IMR-90 (cell line): ENCODE measurements at regions not wholly inside any gene's neighbourhood (a gene's known extent, or its start where the extent isn't known, plus 50 kb on each side); places are given as distances from the start of the nearest gene placed in this dataset.
A peak's percentile ranks its signal among the peaks of the same experiment; 100 is the strongest.

ENCODE experiments used
- ATAC-seq: fragments of 200-7000 bp; cut with Tn5 transposase; 2 replicates; pipeline ENCODE4 v1.9.1; 2020; ENCODE audit warnings: low read depth, mild to moderate bottlenecking, moderate library complexity
- BruUV-seq: library from RNA; stranded (reverse); fragments of 400-500 nt; replicated peaks from 2 replicates; lab custom pipeline; 2021; lab: Mats Ljungman, UMichigan
- CTCF ChIA-PET: fragments of 300-600 bp; formaldehyde crosslinking; extraction: SDS; loops from one replicate; lab custom pipeline; 2021; ENCODE audit warnings: antibody characterized with exemption; lab: Yijun Ruan, JAX
- POLR2A ChIA-PET: fragments of 300-600 bp; sonication (Branson Sonifier 250); formaldehyde crosslinking; loops from one replicate; lab custom pipeline; 2022; ENCODE audit warnings: antibody characterized with exemption; ENCODE audit not compliant: unreplicated experiment; lab: Charles Lee
- DNase-seq: peaks from one replicate; pipeline ENCODE4 v3.0.0; 2013
- H2AFZ ChIP-seq: replicated peaks from 2 replicates; pipeline ENCODE3; 2013; ENCODE audit warnings: low read length, mild to moderate bottlenecking; ENCODE audit not compliant: poor library complexity
- H2AK5ac ChIP-seq: 2 replicates; pipeline ENCODE4 v1.6.1; 2013; ENCODE audit warnings: low read depth, low read length, inconsistent platforms
- H2AK9ac ChIP-seq: replicated peaks from 2 replicates; pipeline ENCODE3; 2013; ENCODE audit warnings: mild to moderate bottlenecking, low read depth, low read length, moderate library complexity; ENCODE audit not compliant: poor library complexity
- H2BK120ac ChIP-seq: 2 replicates; pipeline ENCODE4 v1.6.1; 2013; ENCODE audit warnings: low read depth, low read length, inconsistent platforms
- H2BK15ac ChIP-seq: 3 replicates; pipeline ENCODE4 v1.6.1; 2013; ENCODE audit warnings: low read depth, low read length, inconsistent platforms
- H2BK20ac ChIP-seq: 2 replicates; pipeline ENCODE4 v1.6.1; 2013; ENCODE audit warnings: low read depth, mild to moderate bottlenecking, inconsistent platforms, low read length, moderate library complexity
- H2BK5ac ChIP-seq: 2 replicates; pipeline ENCODE4 v1.6.1; 2013; ENCODE audit warnings: mild to moderate bottlenecking, low read depth, low read length, inconsistent platforms; ENCODE audit not compliant: poor library complexity, severe bottlenecking
- H3K14ac ChIP-seq: replicated peaks from 2 replicates; pipeline ENCODE4 v1.6.1; 2013; ENCODE audit warnings: low read depth, low read length, inconsistent platforms
- H3K18ac ChIP-seq: 2 replicates; pipeline ENCODE4 v1.6.1; 2013; ENCODE audit warnings: low read depth, low read length, control low read depth
- H3K23ac ChIP-seq: 2 replicates; pipeline ENCODE4 v1.6.1; 2013; ENCODE audit warnings: low read depth, low read length, inconsistent platforms
- H3K27ac ChIP-seq: 2 replicates; pipeline ENCODE4 v1.5.1; 2013; ENCODE audit warnings: mild to moderate bottlenecking, control low read depth, low read length; ENCODE audit not compliant: insufficient read depth
- H3K27me3 ChIP-seq: 2 replicates; pipeline ENCODE4 v1.6.1; 2013; ENCODE audit warnings: low read length; ENCODE audit not compliant: control insufficient read depth, insufficient read depth
- H3K36me3 ChIP-seq: 2 replicates; pipeline ENCODE4 v1.6.1; 2013; ENCODE audit warnings: low read length, mixed read lengths; ENCODE audit not compliant: control insufficient read depth, insufficient read depth
- H3K4ac ChIP-seq: 2 replicates; pipeline ENCODE4 v1.6.1; 2013; ENCODE audit warnings: low read depth, low read length, inconsistent platforms
- H3K4me1 ChIP-seq: 2 replicates; pipeline ENCODE4 v1.6.1; 2013; ENCODE audit warnings: low read length, mixed read lengths; ENCODE audit not compliant: control insufficient read depth, insufficient read depth
- H3K4me2 ChIP-seq: 2 replicates; pipeline ENCODE4 v1.6.1; 2013; ENCODE audit warnings: low read depth, mild to moderate bottlenecking, control low read depth, low read length, moderate library complexity
- H3K4me3 ChIP-seq: 2 replicates; pipeline ENCODE4 v1.5.1; 2013; ENCODE audit warnings: low read depth, mild to moderate bottlenecking, control low read depth, low read length, moderate library complexity; ENCODE audit not compliant: insufficient read depth
- H3K56ac ChIP-seq: 2 replicates; pipeline ENCODE4 v1.6.1; 2013; ENCODE audit warnings: low read length, inconsistent platforms; ENCODE audit not compliant: insufficient read depth; ENCODE audit errors: extremely low read depth
- H3K79me1 ChIP-seq, 2 experiments: 2 replicates each; pipeline ENCODE4 v1.6.1; 2013; ENCODE audit warnings: low read length in 2 of 2, inconsistent platforms in 1 of 2, low read depth in 1 of 2
- H3K9ac ChIP-seq: 2 replicates; pipeline ENCODE4 v1.6.1; 2013; ENCODE audit warnings: low read depth, low read length, control low read depth
- H3K9me1 ChIP-seq: 2 replicates; pipeline ENCODE4 v1.6.1; 2013; ENCODE audit warnings: low read length, inconsistent platforms; ENCODE audit not compliant: insufficient read depth
- H3K9me3 ChIP-seq: 2 replicates; pipeline ENCODE4 v1.6.1; 2013; ENCODE audit warnings: low read length; ENCODE audit not compliant: control insufficient read depth, insufficient read depth
- H4K20me1 ChIP-seq: 2 replicates; pipeline ENCODE4 v1.6.1; 2013; ENCODE audit warnings: low read length, inconsistent platforms; ENCODE audit not compliant: insufficient read depth
- H4K5ac ChIP-seq: 2 replicates; pipeline ENCODE4 v1.6.1; 2013; ENCODE audit warnings: mild to moderate bottlenecking, low read depth, low read length, control low read depth
- H4K8ac ChIP-seq, 2 experiments: 2 replicates each; pipeline ENCODE4 v1.6.1; 2013; ENCODE audit warnings: low read depth in 2 of 2, low read length in 2 of 2, control low read depth in 1 of 2, inconsistent platforms in 1 of 2
- H4K91ac ChIP-seq: 2 replicates; pipeline ENCODE4 v1.6.1; 2013; ENCODE audit warnings: low read depth, low read length, inconsistent platforms; ENCODE audit not compliant: insufficient read depth
- BHLHE40 ChIP-seq: fragments of 150-350 bp; IDR thresholded peaks from 2 replicates; pipeline ENCODE4 v1.6.1; 2016; ENCODE audit warnings: mild to moderate bottlenecking, low read depth, low read length
- CHD1 ChIP-seq: IDR thresholded peaks from 2 replicates; pipeline ENCODE4 v1.6.1; 2012; ENCODE audit warnings: low read depth, low read length, improper control_type of control experiment
- CTCF ChIP-seq: conservative IDR thresholded peaks from 2 replicates; pipeline ENCODE4 v1.5.1; 2012; ENCODE audit warnings: mild to moderate bottlenecking, low read depth, low read length, improper control_type of control experiment
- ELK1 ChIP-seq: fragments of 150-350 bp; IDR thresholded peaks from 2 replicates; pipeline ENCODE4 v1.6.1; 2016; ENCODE audit warnings: low read depth, mild to moderate bottlenecking, low read length, moderate library complexity, borderline replicate concordance
- FOS ChIP-seq: fragments of 150-350 bp; IDR thresholded peaks from 2 replicates; pipeline ENCODE4 v1.6.1; 2016; ENCODE audit warnings: low read depth, low read length
- MAFK ChIP-seq: IDR thresholded peaks from 2 replicates; pipeline ENCODE4 v1.6.1; 2012; ENCODE audit warnings: low read depth, low read length, improper control_type of control experiment
- MAZ ChIP-seq: IDR thresholded peaks from 2 replicates; pipeline ENCODE4 v1.6.1; 2012; ENCODE audit warnings: low read depth, mild to moderate bottlenecking, low read length, improper control_type of control experiment, moderate library complexity, borderline replicate concordance
- MXI1 ChIP-seq: IDR thresholded peaks from 2 replicates; pipeline ENCODE4 v1.6.1; 2012; ENCODE audit warnings: low read depth, mild to moderate bottlenecking, low read length, moderate library complexity, borderline replicate concordance
- NFE2L2 ChIP-seq: fragments of 150-350 bp; IDR thresholded peaks from 2 replicates; pipeline ENCODE4 v1.6.1; 2016; ENCODE audit warnings: low read depth, mild to moderate bottlenecking, low read length
- POLR2A ChIP-seq: IDR thresholded peaks from 2 replicates; pipeline ENCODE4 v1.6.1; 2012; ENCODE audit warnings: mild to moderate bottlenecking, low read depth, low read length
- RAD21 ChIP-seq: IDR thresholded peaks from 2 replicates; pipeline ENCODE4 v1.6.1; 2012; ENCODE audit warnings: low read length, improper control_type of control experiment
- RCOR1 ChIP-seq: IDR thresholded peaks from 2 replicates; pipeline ENCODE4 v1.6.1; 2012; ENCODE audit warnings: mild to moderate bottlenecking, low read length, improper control_type of control experiment; ENCODE audit not compliant: insufficient replicate concordance
- RFX5 ChIP-seq: IDR thresholded peaks from 2 replicates; pipeline ENCODE4 v1.8.0; 2012; ENCODE audit warnings: low read depth, mild to moderate bottlenecking, low read length, moderate library complexity
- SMC3 ChIP-seq: fragments of 150-350 bp; IDR thresholded peaks from 2 replicates; pipeline ENCODE4 v1.6.1; 2016; ENCODE audit warnings: low read depth, mild to moderate bottlenecking, antibody characterized with exemption, low read length, moderate library complexity
- WGBS, 2 experiments: methylation state at CpG; one replicate each; pipeline versions ENCODE4 v1.1.5 to v1.1.7; 2013; ENCODE audit warnings: missing lambda C conversion rate in 2 of 2; ENCODE audit not compliant: insufficient read length in 1 of 2; ENCODE audit errors: extremely low coverage in 2 of 2; 5-methylcytosine and 5-hydroxymethylcytosine counted together
- dilution Hi-C: fragments of 300-500 bp; cut with HindIII; formaldehyde crosslinking; loops from one replicate; pipeline ENCODE4 v1.14.3; 2018; ENCODE audit warnings: low sequenced_read_pairs; ENCODE audit not compliant: unreplicated experiment
- in situ Hi-C: fragments of 300-500 bp; cut with MboI; formaldehyde crosslinking; loops from 3 replicates; pipeline ENCODE4 v1.14.3; 2019; ENCODE audit warnings: low sequenced_read_pairs, inconsistent platforms, mixed read lengths
- intact Hi-C: fragments of 100-400 bp; cut with micrococcal nuclease; formaldehyde crosslinking; loops from 2 replicates; pipeline ENCODE4 v1.10.0; 2022
- TF ChIP-seq, protein P1 (sequence below): fragments of 150-350 bp; IDR thresholded peaks from 2 replicates; pipeline ENCODE4 v1.6.1; 2017; ENCODE audit warnings: mild to moderate bottlenecking, antibody characterized with exemption, low read length, low read depth

DNA sequence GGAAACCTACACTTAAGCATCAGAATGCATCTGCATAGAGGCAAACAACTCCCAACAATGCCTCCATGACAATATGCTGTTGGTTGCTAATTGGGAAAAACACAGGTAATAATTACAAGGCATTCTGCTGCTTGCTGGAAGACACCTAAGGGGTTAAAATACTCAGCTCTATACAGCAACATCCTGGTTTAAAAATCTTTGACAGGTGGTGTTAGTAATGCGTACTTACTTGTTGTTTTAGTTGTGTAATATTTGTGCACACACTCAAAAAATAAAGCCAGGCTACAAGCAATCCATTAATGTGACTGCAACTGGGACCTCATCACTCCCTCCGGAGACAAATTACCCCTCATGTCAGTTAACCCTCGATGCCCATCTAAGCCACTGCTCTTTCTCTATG lies 126.3 kb upstream of the ELL2 start:
- 10% methylated on average over 2 of the region's 3 CpGs; no CpG with 5 or more reads in 1 of the 2 experiments for WGBS, 2 experiments
- 0 out of 2 replicates have a peak overlapping the region, but pooled peaks have one; percentile 23 for H3K4ac ChIP-seq
- H3K9me3 ChIP-seq, result no peaks in the 10 kb centered on the region
- H4K91ac ChIP-seq, result no peak overlapping the region
- in situ Hi-C loops (no loop called here), dilution Hi-C loops (no loop called here), intact Hi-C loops (no loop called here)
- H2BK120ac ChIP-seq, result no peak overlapping the region
- BruUV-seq, result no TSS peak
- TF ChIP-seq RAD21 (no peak), NFE2L2 (no peak), RFX5 (no peak), POLR2A (no peak), ELK1 (no peak), CTCF (no peak), FOS (no peak), MAFK (no peak), BHLHE40 (no peak), MXI1 (no peak), MAZ (no peak), RCOR1 (no peak), SMC3 (no peak), CHD1 (no peak)
- TF ChIP-seq, protein P1, sequence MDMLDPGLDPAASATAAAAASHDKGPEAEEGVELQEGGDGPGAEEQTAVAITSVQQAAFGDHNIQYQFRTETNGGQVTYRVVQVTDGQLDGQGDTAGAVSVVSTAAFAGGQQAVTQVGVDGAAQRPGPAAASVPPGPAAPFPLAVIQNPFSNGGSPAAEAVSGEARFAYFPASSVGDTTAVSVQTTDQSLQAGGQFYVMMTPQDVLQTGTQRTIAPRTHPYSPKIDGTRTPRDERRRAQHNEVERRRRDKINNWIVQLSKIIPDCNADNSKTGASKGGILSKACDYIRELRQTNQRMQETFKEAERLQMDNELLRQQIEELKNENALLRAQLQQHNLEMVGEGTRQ, result no peak
- no peak overlapping the region for H2AK9ac ChIP-seq
- H4K5ac ChIP-seq, result no peak overlapping the region
- ChIA-PET CTCF (no interaction called here), POLR2A (no interaction called here)
- 0 out of 3 replicates have a peak overlapping the region, but pooled peaks have one; percentile 35 for H2BK15ac ChIP-seq
- peak overlapping the region; percentile 18; the same call in 1 of the 2 replicates for H2AK5ac ChIP-seq
- no peaks in the 10 kb centered on the region for H3K79me1 ChIP-seq
- H3K27ac ChIP-seq, result no peak overlapping the region
- no peak overlapping the region for H2AFZ ChIP-seq
- DNase-seq (no peak), ATAC-seq (no peak)
- no peak overlapping the region for H4K8ac ChIP-seq
- no peak overlapping the region for H3K18ac ChIP-seq
- H2BK20ac ChIP-seq, result no peak overlapping the region
- H3K23ac ChIP-seq, result peak overlapping the region; percentile 27; the same call in 1 of the 2 replicates
- H3K9me1 ChIP-seq, result peaks cover 4% of the 10 kb centered on the region; the same call in 1 of the 2 replicates
- H3K4me3 ChIP-seq, result no peak overlapping the region
- H3K27me3 ChIP-seq, result no peaks in the 10 kb centered on the region
- no peak overlapping the region for H3K4me2 ChIP-seq
- no peak overlapping the region for H3K9ac ChIP-seq
- H2BK5ac ChIP-seq, result no peak overlapping the region
- no peak overlapping the region for H3K14ac ChIP-seq
- H3K4me1 ChIP-seq, result peaks cover 12% of the 10 kb centered on the region
- H3K36me3 ChIP-seq, result no peaks in the 10 kb centered on the region
- no peak overlapping the region for H3K56ac ChIP-seq
- no peaks in the 10 kb centered on the region for H4K20me1 ChIP-seq
